ENCODE measurements at regions not wholly inside any gene's neighbourhood (a gene's known extent, or its start where the extent isn't known, plus 50 kb on each side); places are given as distances from the start of the nearest gene placed in this dataset.

GRCh38 chr9:108133101-108133500, 643.5 kb upstream of the KLF4 start:
- Histone ChIP-seq H3K9ac (no peak overlapping the region), H3K27ac (no peak overlapping the region), H3K4me3 (IDR thresholded peaks at IDR 0.05; ENCODE audit: insufficient read depth, low read depth, low read length) (no peak overlapping the region), H2AFZ (ENCODE audit: low read depth) (no peak overlapping the region), H3K4me1 (ENCODE audit: low read depth, poor library complexity, severe bottlenecking) (no peaks in the 10 kb centered on the region), H3K4me2 (no peak overlapping the region), H3K27me3 (ENCODE audit: insufficient read depth, low read depth) (no peaks in the 10 kb centered on the region), H4K20me1 (ENCODE audit: insufficient read depth) (no peaks in the 10 kb centered on the region), H3K36me3 (ENCODE audit: insufficient read depth) (no peaks in the 10 kb centered on the region), H3K79me2 (ENCODE audit: insufficient read depth, low read depth) (no peaks in the 10 kb centered on the region)
- TF ChIP-seq CTCF (conservative IDR thresholded peaks at IDR 0.05; ENCODE audit: low read depth, low read length) = no peak

- Histone ChIP-seq H2AFZ (ENCODE audit: low read depth) (no peak overlapping the region), H3K4me1 (ENCODE audit: low read depth, poor library complexity, severe bottlenecking) (no peaks in the 10 kb centered on the region), H3K9ac (no peak overlapping the region), H3K27ac (no peak overlapping the region), H4K20me1 (ENCODE audit: insufficient read depth) (no peaks in the 10 kb centered on the region), H3K27me3 (ENCODE audit: insufficient read depth, low read depth) (no peaks in the 10 kb centered on the region), H3K4me3 (IDR thresholded peaks at IDR 0.05; ENCODE audit: insufficient read depth, low read depth, low read length) (no peak overlapping the region), H3K79me2 (ENCODE audit: insufficient read depth, low read depth) (no peaks in the 10 kb centered on the region), H3K36me3 (ENCODE audit: insufficient read depth) (no peaks in the 10 kb centered on the region), H3K4me2 (no peak overlapping the region)
- TF ChIP-seq CTCF (conservative IDR thresholded peaks at IDR 0.05; ENCODE audit: low read depth, low read length) = no peak
These were observed 641.3 kb upstream of the KLF4 start for GRCh38 chr9:108130905-108131304.

GRCh38 chr9:108125625-108126024, 636.1 kb upstream of the KLF4 start:
- Histone ChIP-seq H3K4me2 (no peak overlapping the region), H3K4me3 (IDR thresholded peaks at IDR 0.05; ENCODE audit: insufficient read depth, low read depth, low read length) (no peak overlapping the region), H3K36me3 (ENCODE audit: insufficient read depth) (no peaks in the 10 kb centered on the region), H3K79me2 (ENCODE audit: insufficient read depth, low read depth) (no peaks in the 10 kb centered on the region), H3K4me1 (ENCODE audit: low read depth, poor library complexity, severe bottlenecking) (no peaks in the 10 kb centered on the region), H3K27ac (no peak overlapping the region), H4K20me1 (ENCODE audit: insufficient read depth) (no peaks in the 10 kb centered on the region), H2AFZ (ENCODE audit: low read depth) (no peak overlapping the region), H3K9ac (no peak overlapping the region), H3K27me3 (ENCODE audit: insufficient read depth, low read depth) (no peaks in the 10 kb centered on the region)
- peak; percentile 51 for TF ChIP-seq CTCF (conservative IDR thresholded peaks at IDR 0.05; ENCODE audit: low read depth, low read length)

- Histone ChIP-seq H3K4me3 (IDR thresholded peaks at IDR 0.05; ENCODE audit: insufficient read depth, low read depth, low read length) (no peak overlapping the region), H3K79me2 (ENCODE audit: insufficient read depth, low read depth) (no peaks in the 10 kb centered on the region), H3K27ac (no peak overlapping the region), H3K4me1 (ENCODE audit: low read depth, poor library complexity, severe bottlenecking) (no peaks in the 10 kb centered on the region), H3K4me2 (no peak overlapping the region), H4K20me1 (ENCODE audit: insufficient read depth) (no peaks in the 10 kb centered on the region), H3K27me3 (ENCODE audit: insufficient read depth, low read depth) (no peaks in the 10 kb centered on the region), H3K36me3 (ENCODE audit: insufficient read depth) (no peaks in the 10 kb centered on the region), H2AFZ (ENCODE audit: low read depth) (no peak overlapping the region), H3K9ac (no peak overlapping the region)
- no peak for TF ChIP-seq CTCF (conservative IDR thresholded peaks at IDR 0.05; ENCODE audit: low read depth, low read length)
These were observed 630.1 kb upstream of the KLF4 start for GRCh38 chr9:108119530-108120113.

Measured in KMS-11 (cell line).